Colonic mucosa (tissue), 4 donors: ENCODE measurements at regions not wholly inside any gene's neighbourhood (a gene's known extent, or its start where the extent isn't known, plus 50 kb on each side); places are given as distances from the start of the nearest gene placed in this dataset.
A peak's percentile ranks its signal among the peaks of the same experiment; 100 is the strongest.

ENCODE experiments used
- DNase-seq: peaks from one replicate; pipeline ENCODE4 v3.0.0-alpha.2; 2020
- H3K27ac ChIP-seq: fragments of 200-600 bp; one replicate; pipeline ENCODE4 v1.8.0; 2021
- H3K27me3 ChIP-seq: fragments of 200-600 bp; one replicate; pipeline ENCODE4 v1.8.0; 2021
- H3K36me3 ChIP-seq: fragments of 200-600 bp; one replicate; pipeline ENCODE4 v1.8.0; 2021
- H3K4me1 ChIP-seq: fragments of 200-600 bp; one replicate; pipeline ENCODE4 v1.8.0; 2021; ENCODE audit warnings: mild to moderate bottlenecking
- H3K4me3 ChIP-seq: fragments of 200-600 bp; one replicate; pipeline ENCODE4 v1.8.0; 2021
- H3K9ac ChIP-seq, 2 donors: one replicate each; pipeline ENCODE4 v1.7.0; 2013; ENCODE audit warnings: control low read depth in 2 of 2, low read depth in 2 of 2, low read length in 2 of 2
- H3K9me3 ChIP-seq: fragments of 200-600 bp; one replicate; pipeline ENCODE4 v1.8.0; 2021
- CTCF ChIP-seq: fragments of 200-600 bp; IDR thresholded peaks from one replicate; pipeline ENCODE4 v1.8.0; 2022; ENCODE audit warnings: antibody characterized with exemption, mild to moderate bottlenecking
- intact Hi-C: fragments of 100-400 bp; cut with DNase I; formaldehyde crosslinking; loops from one replicate; pipeline ENCODE4 v1.14.1; 2022
- donor health status: healthy.
- donor health status: DM: no; HTN: no; CAD: no.
- donor health status: DM: no; HTN: no; CAD: no.

GRCh38 chr16:80062361-80063030 lies 462.0 kb upstream of the MAF start:
- no peaks in the 10 kb centered on the region for H3K9me3 ChIP-seq
- no peak overlapping the region for H3K4me3 ChIP-seq
- H3K27me3 ChIP-seq, result no peaks in the 10 kb centered on the region
- intact Hi-C loops, result no loop called here
- H3K36me3 ChIP-seq, result no peaks in the 10 kb centered on the region
- no peak overlapping the region for H3K27ac ChIP-seq
- H3K4me1 ChIP-seq, result no peaks in the 10 kb centered on the region
- TF ChIP-seq CTCF, result no peak
- no peak for DNase-seq
- H3K9ac ChIP-seq, result no peak overlapping the region

DNA sequence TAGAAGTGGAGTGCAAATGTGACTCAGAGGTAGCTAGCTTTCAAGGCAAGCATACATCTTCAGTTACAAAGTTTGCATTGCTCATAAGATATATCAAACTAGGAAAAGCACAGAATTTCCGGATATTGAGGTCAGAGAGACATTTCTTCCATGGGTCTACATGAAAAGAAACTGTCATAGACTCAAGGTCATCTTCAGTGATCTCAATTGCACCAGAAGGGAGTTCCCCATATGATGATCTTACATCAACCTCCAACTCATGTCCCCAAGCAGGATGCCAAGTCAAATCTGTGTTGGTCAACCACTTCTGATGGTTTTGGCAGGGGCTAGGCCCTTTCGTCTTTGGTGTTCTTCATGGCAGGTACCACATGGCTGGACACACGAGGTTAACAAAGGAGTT lies 459.9 kb upstream of the MAF start:
- Histone ChIP-seq H3K9me3 (no peaks in the 10 kb centered on the region), H3K4me3 (no peak overlapping the region), H3K27ac (no peak overlapping the region), H3K4me1 (no peaks in the 10 kb centered on the region), H3K9ac (no peak overlapping the region), H3K27me3 (no peaks in the 10 kb centered on the region), H3K36me3 (no peaks in the 10 kb centered on the region)
- intact Hi-C loops, result no loop called here
- TF ChIP-seq CTCF, result no peak
- no peak for DNase-seq

GRCh38 chr16:80059836-80060235 lies 459.3 kb upstream of the MAF start:
- Histone ChIP-seq H3K4me3 (no peak overlapping the region), H3K4me1 (no peaks in the 10 kb centered on the region), H3K27ac (no peak overlapping the region), H3K9ac (no peak overlapping the region), H3K36me3 (no peaks in the 10 kb centered on the region), H3K9me3 (no peaks in the 10 kb centered on the region), H3K27me3 (no peaks in the 10 kb centered on the region)
- no peak for DNase-seq
- TF ChIP-seq CTCF, result no peak
- intact Hi-C loops, result no loop called here

- intact Hi-C loops, result no loop called here
- Histone ChIP-seq H3K9ac (no peak overlapping the region), H3K4me3 (no peak overlapping the region), H3K9me3 (no peaks in the 10 kb centered on the region), H3K27ac (no peak overlapping the region), H3K4me1 (no peaks in the 10 kb centered on the region), H3K27me3 (no peaks in the 10 kb centered on the region), H3K36me3 (no peaks in the 10 kb centered on the region)
- no peak for TF ChIP-seq CTCF
- peak; percentile 47 for DNase-seq
Observed at GRCh38 chr16:80058214-80058613, 457.7 kb upstream of the MAF start.

DNA sequence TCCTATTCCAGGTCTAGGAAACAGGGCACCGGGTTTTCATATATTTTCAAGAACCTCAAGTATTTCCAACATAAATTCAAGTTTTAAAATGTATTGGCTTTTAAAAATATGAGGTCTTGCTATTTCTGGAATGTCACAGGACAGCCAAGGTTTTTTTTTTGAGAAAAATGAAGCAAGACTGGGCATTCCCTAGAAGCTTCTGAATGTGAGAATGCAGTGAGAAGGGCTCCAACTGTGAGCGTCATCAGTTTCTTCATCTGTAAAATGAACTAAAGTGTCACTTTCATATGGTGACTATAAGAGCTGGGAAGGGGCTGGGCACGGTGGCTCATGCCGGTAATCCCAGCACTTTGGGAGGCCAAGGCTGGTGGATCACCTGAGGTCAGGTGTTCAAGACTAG lies 455.8 kb upstream of the MAF start:
- no peak for DNase-seq
- TF ChIP-seq CTCF, result no peak

More for the DNA sequence above, 455.8 kb upstream of the MAF start:
- Histone ChIP-seq H3K9me3 (no peaks in the 10 kb centered on the region), H3K36me3 (no peaks in the 10 kb centered on the region), H3K4me1 (no peaks in the 10 kb centered on the region), H3K27ac (no peak overlapping the region), H3K9ac (no peak overlapping the region), H3K4me3 (no peak overlapping the region), H3K27me3 (no peaks in the 10 kb centered on the region)
- intact Hi-C loops, result no loop called here
